CD4-positive, alpha-beta T cell treated with Interleukin-21 for 1 hour (primary cell): ENCODE measurements at regions not wholly inside any gene's neighbourhood (a gene's known extent, or its start where the extent isn't known, plus 50 kb on each side); places are given as distances from the start of the nearest gene placed in this dataset.
"Not testable (repeated sequence)": the region's sequence is repeated elsewhere in the genome, so short reads cannot be mapped to it uniquely, and the experiment has no call there.

Source experiments
- DNase-seq: peaks from one replicate; pipeline ENCODE4 v3.0.0-alpha.2; 2020

GRCh38 chr3:82133070-82133606, 371.7 kb upstream of the GBE1 start:
- DNase-seq, result peak; percentile 32

- no peak for DNase-seq
Measured at GRCh38 chr3:82132210-82133069, 371.0 kb upstream of the GBE1 start.

GRCh38 chr3:82130046-82130445, 368.6 kb upstream of the GBE1 start:
- DNase-seq, result peak; percentile 1

GRCh38 chr3:82129221-82129801, 367.9 kb upstream of the GBE1 start:
- DNase-seq, result no peak

- no peak for DNase-seq
Measured at GRCh38 chr3:82128271-82128670, 366.8 kb upstream of the GBE1 start.

- no peak for DNase-seq
Measured at GRCh38 chr3:82122554-82123345, 361.3 kb upstream of the GBE1 start.

- DNase-seq, result no peak
Measured at GRCh38 chr3:82114589-82114988, 353.1 kb upstream of the GBE1 start.

- DNase-seq, result not testable (repeated sequence)
Measured at GRCh38 chr3:82110721-82111120, 349.3 kb upstream of the GBE1 start.

GRCh38 chr3:82103241-82103640, 341.8 kb upstream of the GBE1 start:
- DNase-seq, result no peak

GRCh38 chr3:82100378-82100777, 338.9 kb upstream of the GBE1 start:
- DNase-seq, result no peak

- DNase-seq, result no peak
Measured at GRCh38 chr3:82093641-82094040, 332.2 kb upstream of the GBE1 start.

- DNase-seq, result no peak
Measured at GRCh38 chr3:82088749-82089148, 327.3 kb upstream of the GBE1 start.

GRCh38 chr3:82087958-82088357, 326.5 kb upstream of the GBE1 start:
- no peak for DNase-seq

GRCh38 chr3:82085851-82086475, 324.5 kb upstream of the GBE1 start:
- DNase-seq, result no peak

- no peak for DNase-seq
Measured at GRCh38 chr3:82085356-82085755, 323.9 kb upstream of the GBE1 start.

GRCh38 chr3:82084824-82085223, 323.4 kb upstream of the GBE1 start:
- no peak for DNase-seq

- DNase-seq, result no peak
Measured at GRCh38 chr3:82082796-82083195, 321.4 kb upstream of the GBE1 start.

GRCh38 chr3:82081351-82081750, 319.9 kb upstream of the GBE1 start:
- no peak for DNase-seq

GRCh38 chr3:82080792-82081191, 319.3 kb upstream of the GBE1 start:
- DNase-seq, result no peak

- no peak for DNase-seq
Measured at GRCh38 chr3:82080261-82080660, 318.8 kb upstream of the GBE1 start.

- no peak for DNase-seq
Measured at GRCh38 chr3:82079335-82079890, 318.0 kb upstream of the GBE1 start.

GRCh38 chr3:82078246-82078645, 316.8 kb upstream of the GBE1 start:
- DNase-seq, result no peak

GRCh38 chr3:82067420-82067819, 306.0 kb upstream of the GBE1 start:
- DNase-seq, result no peak
